ENCODE measurements at regions not wholly inside any gene's neighbourhood (a gene's known extent, or its start where the extent isn't known, plus 50 kb on each side); places are given as distances from the start of the nearest gene placed in this dataset.

DNA sequence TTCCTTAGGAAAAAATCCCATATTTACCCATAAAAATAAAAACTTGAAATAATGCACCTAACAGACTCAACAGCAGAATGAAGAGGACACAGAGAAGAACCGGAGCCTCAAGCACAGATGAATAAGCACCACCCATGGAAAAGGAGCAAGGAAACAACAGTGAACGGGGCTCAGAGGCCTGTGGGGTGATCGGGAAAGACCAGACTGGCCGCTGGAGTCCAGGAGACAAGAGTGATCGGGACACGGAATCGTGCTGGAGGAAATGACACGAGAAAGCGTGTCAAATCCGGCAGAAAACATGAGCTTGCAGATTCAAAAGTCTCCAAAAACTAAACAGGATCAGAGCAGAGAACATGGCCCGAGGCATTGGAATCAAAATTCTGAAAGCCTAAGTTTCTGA, 448.0 kb upstream of the SALL3 start:
- no peak overlapping the region for H3K4me3 ChIP-seq (ENCODE audit: low read depth, low read length)
- TF ChIP-seq CTCF (IDR thresholded peaks at IDR 0.05; ENCODE audit: low read depth, low read length): no peak

GRCh38 chr18:78538669-78539440, 440.8 kb upstream of the SALL3 start:
- H3K4me3 ChIP-seq (ENCODE audit: low read depth, low read length): no peak overlapping the region
- no peak for TF ChIP-seq CTCF (IDR thresholded peaks at IDR 0.05; ENCODE audit: low read depth, low read length)

DNA sequence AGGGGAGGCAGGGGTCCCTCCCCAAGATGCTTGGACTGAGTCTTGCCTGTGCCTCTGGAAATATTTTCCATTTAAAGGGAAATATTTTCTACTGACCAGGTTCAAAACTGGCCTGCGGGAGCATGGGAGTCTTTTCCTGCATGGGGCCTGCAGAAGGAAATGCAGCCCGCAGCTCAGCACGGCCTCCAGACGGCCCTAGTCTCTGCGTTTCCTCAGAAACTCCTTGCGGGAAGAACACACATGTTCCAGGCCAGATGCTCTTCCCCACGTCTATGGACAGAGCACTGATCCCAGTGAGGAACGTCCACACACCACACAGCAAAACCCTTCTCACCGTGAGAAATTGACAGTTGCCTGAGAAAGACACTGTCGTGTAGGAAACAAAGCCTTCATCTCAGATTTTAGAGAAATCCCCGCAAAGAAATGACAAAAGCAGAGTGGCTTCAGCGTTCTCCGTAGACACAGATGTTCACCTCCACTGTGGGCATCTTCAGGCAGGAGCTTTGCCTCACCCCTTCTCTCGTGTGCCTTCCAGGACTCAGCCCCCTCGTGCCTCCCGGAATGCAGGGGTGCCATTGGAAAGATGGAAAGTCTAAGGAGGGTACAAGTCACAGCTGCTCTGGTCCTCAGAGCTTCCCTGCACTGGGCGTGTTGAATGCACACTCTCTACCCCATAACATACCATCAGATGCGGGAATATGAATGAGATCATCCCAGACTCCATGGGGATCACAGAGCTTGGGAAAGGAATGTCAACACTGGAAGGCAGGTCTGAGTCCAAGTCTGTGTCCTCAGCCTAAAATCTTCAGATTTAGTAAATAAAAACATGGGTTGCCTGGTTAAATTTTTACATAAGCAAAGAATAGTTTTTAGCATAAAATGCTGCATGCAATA, 438.7 kb upstream of the SALL3 start:
- no peak for TF ChIP-seq CTCF (IDR thresholded peaks at IDR 0.05; ENCODE audit: low read depth, low read length)
- H3K4me3 ChIP-seq (ENCODE audit: low read depth, low read length): no peak overlapping the region

DNA sequence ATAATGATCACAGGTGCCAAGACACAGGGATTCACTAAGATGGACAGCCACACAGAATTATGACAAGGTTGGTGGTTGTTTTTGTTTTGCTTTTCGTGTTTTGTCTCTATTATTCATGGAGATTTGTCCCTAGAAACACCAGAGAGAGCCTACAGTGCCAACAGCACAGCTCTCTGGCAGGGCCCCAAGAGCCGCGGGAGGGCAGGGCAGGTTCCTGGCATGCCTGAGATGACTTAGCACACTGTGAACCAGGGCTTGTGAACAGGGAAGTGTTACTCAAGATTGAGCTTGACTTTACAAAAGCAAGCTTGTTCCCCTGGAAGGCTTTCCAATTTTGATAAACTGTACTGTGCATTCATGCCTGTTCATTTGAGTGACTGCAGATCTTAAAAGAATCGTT, 437.4 kb upstream of the SALL3 start:
- no peak for TF ChIP-seq CTCF (IDR thresholded peaks at IDR 0.05; ENCODE audit: low read depth, low read length)
- no peak overlapping the region for H3K4me3 ChIP-seq (ENCODE audit: low read depth, low read length)

DNA sequence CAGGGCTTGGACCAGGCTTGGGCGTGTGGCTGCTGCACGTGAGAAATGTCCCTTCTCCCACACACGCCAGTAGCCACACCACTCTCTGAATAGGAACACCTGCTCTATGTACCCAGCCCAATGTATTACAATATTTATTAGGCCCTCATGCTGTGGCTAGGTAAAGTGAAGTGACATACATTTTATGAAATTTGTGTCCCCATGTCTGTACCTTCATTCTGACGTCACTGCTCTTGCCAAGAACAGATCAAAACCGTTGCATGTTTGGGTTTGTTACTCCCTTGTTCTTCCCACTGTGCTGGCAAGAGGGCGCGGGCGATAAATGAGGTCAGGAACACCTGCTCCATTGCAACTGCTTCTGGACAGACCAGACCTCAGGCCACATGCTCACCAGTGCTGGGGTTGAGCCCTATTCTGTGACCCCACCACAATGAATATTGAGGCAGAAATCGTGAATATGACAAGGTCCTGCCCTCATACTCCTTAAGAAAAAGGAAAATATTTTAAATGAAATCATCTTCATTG, 436.4 kb upstream of the SALL3 start:
- no peak for TF ChIP-seq CTCF (IDR thresholded peaks at IDR 0.05; ENCODE audit: low read depth, low read length)

GRCh38 chr18:78546281-78546680, 433.3 kb upstream of the SALL3 start:
- no peak for TF ChIP-seq CTCF (IDR thresholded peaks at IDR 0.05; ENCODE audit: low read depth, low read length)
- H3K4me3 ChIP-seq (ENCODE audit: low read depth, low read length): no peak overlapping the region

More for the DNA sequence above, 436.4 kb upstream of the SALL3 start:
- no peak overlapping the region for H3K4me3 ChIP-seq (ENCODE audit: low read depth, low read length)

DNA sequence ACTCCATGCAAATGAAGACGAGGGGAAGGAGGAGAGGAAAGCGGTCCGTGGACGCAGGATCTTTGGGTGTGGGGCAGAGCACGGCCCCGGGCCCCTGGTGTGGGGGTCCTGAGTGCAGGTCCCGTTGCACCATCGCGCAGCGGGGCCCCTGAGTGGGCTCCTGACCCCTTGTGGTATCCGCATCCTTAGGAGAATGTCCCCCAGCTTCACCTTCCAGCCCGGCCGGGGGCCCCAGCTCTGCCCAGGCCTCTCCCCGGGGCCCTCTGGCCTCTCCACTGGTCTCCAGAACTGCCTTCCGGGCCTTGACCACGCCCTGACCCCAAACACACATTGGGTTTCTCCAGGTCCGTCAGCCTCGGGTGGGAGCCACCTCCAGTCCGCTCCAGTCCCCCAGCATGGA, 431.8 kb upstream of the SALL3 start:
- no peak overlapping the region for H3K4me3 ChIP-seq (ENCODE audit: low read depth, low read length)
- no peak for TF ChIP-seq CTCF (IDR thresholded peaks at IDR 0.05; ENCODE audit: low read depth, low read length)
